Ureter (tissue), 1 donor: ENCODE measurements at regions not wholly inside any gene's neighbourhood (a gene's known extent, or its start where the extent isn't known, plus 50 kb on each side); places are given as distances from the start of the nearest gene placed in this dataset.

Source experiments
- DNase-seq: peaks from one replicate; pipeline ENCODE4 v3.0.0-alpha.2; 2020; ENCODE audit warnings: low spot score
- donor health status: DM: yes; HTN: yes; CAD: no.

DNA sequence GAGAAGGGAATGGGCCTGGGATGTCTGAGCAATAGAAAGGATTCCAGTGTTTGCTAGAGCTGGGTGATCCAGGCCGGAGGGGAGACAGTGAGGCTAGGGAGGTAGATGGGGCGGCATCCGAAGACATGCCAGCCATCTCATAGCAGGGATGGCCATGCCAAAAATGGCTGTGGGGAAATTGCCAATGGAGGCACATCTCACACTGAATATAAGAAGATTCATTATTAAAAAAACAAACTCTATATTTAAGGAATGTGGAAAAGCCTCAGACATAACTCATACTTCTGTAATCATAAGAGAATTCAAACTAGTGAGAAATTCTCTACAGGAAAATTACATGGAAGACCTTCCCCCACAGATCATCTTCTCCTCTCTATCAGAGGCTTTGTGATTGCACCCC, 289.2 kb downstream of the FGF9 start:
- DNase-seq, result no peak

GRCh38 chr13:21964686-21965085, 293.8 kb downstream of the FGF9 start:
- no peak for DNase-seq

GRCh38 chr13:21965095-21965494, 294.2 kb downstream of the FGF9 start:
- no peak for DNase-seq

- no peak for DNase-seq
These were observed 295.1 kb downstream of the FGF9 start for GRCh38 chr13:21966014-21966413.

- no peak for DNase-seq
These were observed 297.0 kb downstream of the FGF9 start for GRCh38 chr13:21967871-21968270.

DNA sequence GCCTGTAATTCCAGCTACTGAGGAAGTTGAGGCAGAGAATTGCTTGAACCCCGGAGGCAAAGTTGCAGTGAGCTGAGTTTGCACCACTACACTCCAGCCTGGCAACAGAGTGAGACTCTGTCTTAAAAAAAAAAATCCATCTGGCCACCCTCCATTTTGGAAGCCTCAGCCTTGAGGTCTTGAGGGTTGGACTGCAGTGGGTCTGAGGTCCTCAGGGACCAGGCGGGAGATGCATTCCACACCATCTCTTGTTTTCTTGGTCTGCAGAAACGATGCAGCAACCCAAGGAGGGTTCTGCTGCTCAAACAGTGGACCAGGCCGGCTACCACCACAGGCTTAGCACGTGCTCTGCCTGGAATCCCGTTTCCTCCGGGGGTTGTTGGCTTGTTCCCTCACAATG, 299.3 kb downstream of the FGF9 start:
- DNase-seq, result no peak

- DNase-seq, result no peak
These were observed 300.0 kb downstream of the FGF9 start for GRCh38 chr13:21970918-21971317.

- DNase-seq, result no peak
These were observed 301.1 kb downstream of the FGF9 start for GRCh38 chr13:21971662-21972621.

GRCh38 chr13:21973437-21974125, 302.7 kb downstream of the FGF9 start:
- DNase-seq, result no peak

- no peak for DNase-seq
These were observed 303.9 kb downstream of the FGF9 start for GRCh38 chr13:21974741-21975140.

GRCh38 chr13:21976159-21976558, 305.3 kb downstream of the FGF9 start:
- no peak for DNase-seq

- no peak for DNase-seq
These were observed 308.4 kb downstream of the FGF9 start for GRCh38 chr13:21979161-21979806.

- DNase-seq, result no peak
These were observed 309.2 kb downstream of the FGF9 start for GRCh38 chr13:21980049-21980448.

GRCh38 chr13:21984156-21984555, 313.3 kb downstream of the FGF9 start:
- no peak for DNase-seq

DNA sequence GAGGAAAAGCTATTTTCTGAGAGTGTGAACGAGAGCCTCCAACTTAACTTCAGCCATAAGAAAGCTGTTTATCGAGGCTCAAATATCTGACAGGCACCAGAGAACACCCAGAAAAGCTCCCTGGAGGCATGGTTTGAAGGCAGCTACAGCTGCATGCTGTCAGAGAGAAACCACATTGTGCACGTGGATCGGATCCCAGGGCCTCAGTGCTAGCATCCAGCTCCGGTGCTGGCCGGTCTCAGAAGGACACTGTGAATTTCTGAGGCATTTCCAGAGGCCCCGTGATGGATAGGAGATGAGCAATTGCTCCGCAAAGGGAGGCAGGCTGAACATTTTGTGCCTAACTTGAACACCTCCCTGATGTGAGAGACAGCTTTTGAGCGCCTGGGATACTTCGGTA, 315.7 kb downstream of the FGF9 start:
- DNase-seq, result peak; percentile 52

- no peak for DNase-seq
These were observed 316.9 kb downstream of the FGF9 start for GRCh38 chr13:21987793-21988192.

GRCh38 chr13:21988624-21989023, 317.8 kb downstream of the FGF9 start:
- no peak for DNase-seq

DNA sequence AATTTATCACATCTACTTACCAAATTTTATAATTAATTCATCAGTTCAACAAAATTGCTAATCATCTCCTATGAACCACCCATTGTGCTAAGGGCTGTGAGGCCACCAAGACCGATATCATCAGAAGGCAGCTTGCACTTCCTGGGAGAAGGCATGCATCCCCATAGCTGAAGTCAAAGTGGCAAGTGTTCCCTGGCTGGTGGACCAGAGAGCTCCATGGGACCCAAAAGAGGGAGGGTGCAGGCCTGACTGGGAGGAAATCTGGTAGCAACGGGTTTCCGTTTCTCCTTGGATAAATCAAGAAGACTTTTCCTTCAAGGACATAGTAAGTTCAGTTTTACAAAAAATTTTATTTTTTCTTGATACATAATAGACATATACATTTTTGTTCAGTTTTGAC, 325.2 kb downstream of the FGF9 start:
- DNase-seq, result no peak

DNA sequence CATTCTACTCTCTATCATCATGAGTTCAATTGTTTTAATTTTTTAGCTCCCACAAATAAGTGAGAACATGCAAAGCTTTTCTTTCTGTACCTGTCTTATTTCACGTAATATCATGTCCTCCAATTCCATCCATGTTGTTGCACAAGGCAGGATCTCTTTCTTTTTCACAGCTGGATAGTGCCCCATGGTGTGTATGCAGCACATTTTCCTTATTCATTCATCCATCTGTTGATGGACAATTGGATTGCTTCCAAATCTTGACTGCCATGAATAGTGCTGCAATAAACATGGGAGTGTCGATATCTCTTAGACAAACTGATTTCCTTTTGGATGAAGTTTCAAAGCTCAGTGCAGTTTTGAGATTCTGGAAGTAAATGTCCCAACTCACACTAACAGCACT, 326.9 kb downstream of the FGF9 start:
- no peak for DNase-seq

DNA sequence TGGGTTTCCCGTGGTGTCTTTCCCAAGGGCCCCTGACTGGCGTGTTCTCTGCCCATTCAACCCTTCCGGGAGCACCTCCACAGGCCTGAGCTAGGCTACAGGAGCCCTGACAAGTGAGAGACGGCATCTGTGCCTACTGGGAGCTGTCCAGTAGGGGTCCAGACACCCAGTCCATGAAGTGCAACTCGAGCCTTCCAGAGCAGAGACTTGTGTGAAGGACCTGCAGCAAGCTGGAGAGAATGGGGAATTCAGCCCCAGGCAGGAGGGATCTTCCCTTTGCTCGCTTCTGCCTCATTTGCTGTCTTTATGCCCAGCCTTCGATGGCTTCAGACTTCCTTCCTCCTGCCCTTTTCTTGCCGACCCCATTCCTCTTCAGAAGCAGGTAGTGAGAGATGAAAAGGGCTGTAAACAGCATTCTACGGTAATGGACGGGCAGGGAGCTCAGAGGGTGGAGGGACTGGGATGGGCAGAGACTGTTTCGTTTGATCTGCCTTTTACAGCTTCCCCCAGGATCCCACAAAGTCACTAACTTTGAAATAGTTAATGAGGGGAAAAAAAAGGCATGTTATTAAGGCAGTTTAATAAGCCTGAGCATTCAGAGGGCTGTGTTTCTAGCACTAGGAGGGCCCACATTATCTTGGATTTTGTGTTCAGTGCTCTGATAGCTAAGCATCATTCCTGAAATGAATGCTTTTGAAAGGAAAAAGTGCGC, 327.6 kb downstream of the FGF9 start:
- DNase-seq, result no peak

DNA sequence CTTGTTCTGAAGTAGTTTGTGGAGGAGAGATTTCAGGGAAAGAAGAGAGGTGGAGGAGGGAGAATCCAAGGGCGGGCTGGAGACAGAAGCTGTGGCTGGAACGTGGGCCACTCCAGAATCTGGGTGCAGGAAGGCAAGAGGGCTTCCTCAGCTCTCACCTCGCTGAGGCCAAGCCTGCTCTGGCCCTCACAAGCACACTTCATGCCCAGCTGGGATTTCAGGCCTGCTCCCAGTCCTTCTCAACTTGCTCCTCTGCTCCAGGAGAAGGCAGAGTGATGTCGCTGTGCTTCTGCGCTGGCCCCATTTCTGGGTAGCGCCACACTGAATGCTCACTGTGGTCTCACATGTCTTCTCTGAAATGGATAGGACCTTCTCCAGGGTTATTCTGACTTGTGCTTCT, 328.8 kb downstream of the FGF9 start:
- no peak for DNase-seq

DNA sequence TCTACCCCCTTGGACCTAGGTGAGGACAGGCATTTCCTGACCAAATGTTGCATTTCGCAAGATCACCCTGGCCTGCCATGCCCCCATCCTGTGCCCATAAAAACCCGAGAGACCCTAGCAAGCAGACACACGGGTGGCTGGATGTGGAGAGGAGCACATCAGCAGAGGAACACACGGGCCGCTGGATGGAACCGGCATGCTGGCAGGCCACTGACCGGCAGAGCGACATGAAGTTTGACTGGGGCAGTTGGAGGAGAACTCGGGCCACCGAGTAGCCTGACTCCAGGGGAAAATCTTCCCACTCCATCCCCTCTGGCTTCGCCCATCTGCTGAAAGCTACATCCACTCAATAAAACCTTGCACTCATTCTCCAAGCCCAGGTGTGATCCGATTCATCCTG, 329.3 kb downstream of the FGF9 start:
- no peak for DNase-seq
